WTC11 (cell line): ENCODE measurements at regions not wholly inside any gene's neighbourhood (a gene's known extent, or its start where the extent isn't known, plus 50 kb on each side); places are given as distances from the start of the nearest gene placed in this dataset.

ENCODE experiments used
- ATAC-seq: fragments of 200-7000 bp; cut with Tn5 transposase; 2 replicates; pipeline ENCODE4 v1.10.0; 2021; ENCODE audit warnings: mild to moderate bottlenecking, moderate library complexity
- CTCF ChIA-PET: fragments of 300-600 bp; sonication (Branson Sonifier 250); formaldehyde crosslinking; loops from one replicate; lab custom pipeline; 2021; ENCODE audit warnings: antibody characterized with exemption; lab: Charles Lee
- POLR2A ChIA-PET: fragments of 350-600 bp; sonication (Branson Sonifier 250); formaldehyde crosslinking; loops from one replicate; lab custom pipeline; 2021; ENCODE audit warnings: antibody characterized with exemption; lab: Charles Lee
- DNase-seq: peaks from one replicate; pipeline ENCODE4 v3.0.0; 2021; ENCODE audit warnings: low spot score
- H3K27ac Mint-ChIP-seq: 2 replicates; pipeline ENCODE4 v1.8.0; 2021; ENCODE audit warnings: mixed read lengths
- H3K27me3 Mint-ChIP-seq: 2 replicates; pipeline ENCODE4 v1.8.0; 2021; ENCODE audit warnings: low read depth, mild to moderate bottlenecking, moderate library complexity, mixed read lengths
- H3K36me3 Mint-ChIP-seq: 2 replicates; pipeline ENCODE4 v1.8.0; 2021; ENCODE audit warnings: mixed read lengths
- H3K4me1 Mint-ChIP-seq: 2 replicates; pipeline ENCODE4 v1.8.0; 2022; ENCODE audit warnings: mixed read lengths
- H3K4me3 Mint-ChIP-seq: 2 replicates; pipeline ENCODE4 v1.8.0; 2021; ENCODE audit warnings: mild to moderate bottlenecking, moderate library complexity, mixed read lengths
- H3K9me3 Mint-ChIP-seq: 2 replicates; pipeline ENCODE4 v1.8.0; 2021; ENCODE audit warnings: mixed read lengths
- ETV6 ChIP-seq: sonication (generic); formaldehyde crosslinking; IDR thresholded peaks from 2 replicates; pipeline ENCODE4 v1.8.1; 2022; ENCODE audit warnings: mild to moderate bottlenecking, missing genetic modification reagents
- GTF2I ChIP-seq: fragments of 250-450 bp; sonication (Bioruptor Pico); conservative IDR thresholded peaks from 2 replicates; pipeline ENCODE4 v1.4.0; 2021; ENCODE audit warnings: mild to moderate bottlenecking
- HMGA2 ChIP-seq: fragments of 250-450 bp; sonication (Bioruptor Pico); IDR thresholded peaks from 2 replicates; pipeline ENCODE4 v1.4.0; 2021; ENCODE audit warnings: mild to moderate bottlenecking, moderate library complexity
- IRF2 ChIP-seq: sonication (generic); formaldehyde crosslinking; IDR thresholded peaks from 2 replicates; pipeline ENCODE4 v1.8.0; 2022; ENCODE audit warnings: low read depth, missing genetic modification reagents, borderline replicate concordance
- JUN ChIP-seq: sonication (generic); formaldehyde crosslinking; IDR thresholded peaks from 2 replicates; pipeline ENCODE4 v1.8.0; 2023; ENCODE audit warnings: mild to moderate bottlenecking, missing genetic modification reagents
- KAT7 ChIP-seq: sonication (generic); formaldehyde crosslinking; IDR thresholded peaks from 2 replicates; pipeline ENCODE4 v1.8.1; 2023; ENCODE audit warnings: missing genetic modification reagents, mild to moderate bottlenecking, borderline replicate concordance
- NFATC4 ChIP-seq: fragments of 250-450 bp; sonication (Bioruptor Pico); IDR thresholded peaks from 2 replicates; pipeline ENCODE4 v1.9.0; 2021; ENCODE audit warnings: mild to moderate bottlenecking
- NFE2L1 ChIP-seq: sonication (generic); formaldehyde crosslinking; IDR thresholded peaks from 2 replicates; pipeline ENCODE4 v1.8.1; 2023; ENCODE audit warnings: missing genetic modification reagents
- PRRX2 ChIP-seq: fragments of 250-450 bp; sonication (Bioruptor Pico); IDR thresholded peaks from 2 replicates; pipeline ENCODE4 v1.8.0; 2021; ENCODE audit warnings: mild to moderate bottlenecking
- RELA ChIP-seq: sonication (generic); formaldehyde crosslinking; IDR thresholded peaks from 2 replicates; pipeline ENCODE4 v1.8.1; 2022; ENCODE audit warnings: missing genetic modification reagents, mild to moderate bottlenecking, borderline replicate concordance
- RORB ChIP-seq: fragments of 250-450 bp; sonication (Bioruptor Pico); IDR thresholded peaks from 2 replicates; pipeline ENCODE4 v1.9.0; 2021; ENCODE audit warnings: mild to moderate bottlenecking
- SMAD4 ChIP-seq: sonication (generic); formaldehyde crosslinking; IDR thresholded peaks from 2 replicates; pipeline ENCODE4 v1.8.0; 2022; ENCODE audit warnings: mild to moderate bottlenecking, missing genetic modification reagents
- SP1 ChIP-seq: sonication (generic); formaldehyde crosslinking; conservative IDR thresholded peaks from 2 replicates; pipeline ENCODE4 v1.8.1; 2022; ENCODE audit warnings: missing genetic modification reagents
- ZNF219 ChIP-seq: sonication (generic); formaldehyde crosslinking; IDR thresholded peaks from 2 replicates; pipeline ENCODE4 v1.8.0; 2023; ENCODE audit warnings: missing genetic modification reagents, mild to moderate bottlenecking, borderline replicate concordance
- ZNF263 ChIP-seq: sonication (generic); formaldehyde crosslinking; IDR thresholded peaks from 2 replicates; pipeline ENCODE4 v1.8.1; 2022; ENCODE audit warnings: low read depth, mild to moderate bottlenecking, moderate library complexity, missing genetic modification reagents
- ZNF317 ChIP-seq: sonication (generic); formaldehyde crosslinking; IDR thresholded peaks from 2 replicates; pipeline ENCODE4 v1.8.1; 2023; ENCODE audit warnings: low read depth, mild to moderate bottlenecking, moderate library complexity, missing genetic modification reagents, borderline replicate concordance
- TF ChIP-seq, protein P1 (sequence below): sonication (generic); formaldehyde crosslinking; IDR thresholded peaks from 2 replicates; pipeline ENCODE4 v1.8.1; 2022; ENCODE audit warnings: mild to moderate bottlenecking, moderate library complexity, missing genetic modification reagents
- TF ChIP-seq, protein P2 (sequence below): fragments of 250-450 bp; sonication (Bioruptor Pico); IDR thresholded peaks from 2 replicates; pipeline ENCODE4 v1.9.0; 2021; ENCODE audit warnings: mild to moderate bottlenecking, borderline replicate concordance
- TF ChIP-seq, protein P3 (sequence below): sonication (generic); formaldehyde crosslinking; IDR thresholded peaks from 2 replicates; pipeline ENCODE4 v1.8.1; 2023; ENCODE audit warnings: mild to moderate bottlenecking, moderate library complexity, missing genetic modification reagents
- TF ChIP-seq, protein P4 (sequence below): sonication (generic); formaldehyde crosslinking; IDR thresholded peaks from 2 replicates; pipeline ENCODE4 v1.8.1; 2023; ENCODE audit warnings: mild to moderate bottlenecking, missing genetic modification reagents
- TF ChIP-seq, protein P5 (sequence below): sonication (generic); formaldehyde crosslinking; IDR thresholded peaks from 2 replicates; pipeline ENCODE4 v1.8.0; 2022; ENCODE audit warnings: mild to moderate bottlenecking, missing genetic modification reagents
- TF ChIP-seq, protein P6 (sequence below): sonication (generic); formaldehyde crosslinking; IDR thresholded peaks from 2 replicates; pipeline ENCODE4 v1.8.1; 2022; ENCODE audit warnings: low read depth, mild to moderate bottlenecking, moderate library complexity, missing genetic modification reagents, borderline replicate concordance
- TF ChIP-seq, protein P7 (sequence below): sonication (generic); formaldehyde crosslinking; IDR thresholded peaks from 2 replicates; pipeline ENCODE4 v1.8.0; 2022; ENCODE audit warnings: mild to moderate bottlenecking, missing genetic modification reagents

DNA sequence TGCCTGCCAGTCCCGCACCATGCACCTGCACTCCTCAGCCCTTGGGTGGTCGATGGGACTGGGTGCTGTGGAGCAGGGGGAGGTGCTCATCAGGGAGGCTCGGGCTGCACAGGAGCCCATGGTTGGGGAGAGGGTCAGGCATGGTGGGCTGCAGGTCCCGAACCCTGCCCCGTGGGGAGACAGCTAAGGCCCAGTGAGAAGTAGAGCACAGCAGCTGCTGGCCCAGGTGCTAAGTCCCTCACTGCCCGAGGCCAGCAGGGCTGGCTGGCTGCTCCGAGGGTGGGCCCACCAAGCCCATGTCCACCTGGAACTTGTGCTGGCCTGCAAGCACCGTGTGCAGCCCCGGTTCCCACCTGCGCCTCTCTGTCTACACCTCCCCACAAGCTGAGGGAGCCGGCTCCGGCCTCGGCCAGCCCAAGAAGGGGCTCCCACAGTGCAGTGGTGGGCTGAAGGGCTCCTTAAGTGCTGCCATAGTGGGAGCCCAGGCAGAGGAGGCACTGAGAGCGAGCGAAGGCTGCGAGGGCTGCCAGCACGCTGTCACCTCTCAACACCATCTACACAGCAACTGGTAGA is 88.5 kb upstream of the ELAVL2 start:
- TF ChIP-seq KAT7 (CRISPR knock-in tag) (no peak), JUN (no peak), ZNF263 (CRISPR knock-in tag) (no peak), RORB (no peak), HMGA2 (no peak), SP1 (CRISPR knock-in tag) (no peak), GTF2I (no peak), ZNF219 (CRISPR knock-in tag) (no peak)
- TF ChIP-seq, protein P1, sequence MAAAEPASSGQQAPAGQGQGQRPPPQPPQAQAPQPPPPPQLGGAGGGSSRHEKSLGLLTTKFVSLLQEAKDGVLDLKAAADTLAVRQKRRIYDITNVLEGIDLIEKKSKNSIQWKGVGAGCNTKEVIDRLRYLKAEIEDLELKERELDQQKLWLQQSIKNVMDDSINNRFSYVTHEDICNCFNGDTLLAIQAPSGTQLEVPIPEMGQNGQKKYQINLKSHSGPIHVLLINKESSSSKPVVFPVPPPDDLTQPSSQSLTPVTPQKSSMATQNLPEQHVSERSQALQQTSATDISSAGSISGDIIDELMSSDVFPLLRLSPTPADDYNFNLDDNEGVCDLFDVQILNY (CRISPR knock-in tag), result no peak
- TF ChIP-seq, protein P2, sequence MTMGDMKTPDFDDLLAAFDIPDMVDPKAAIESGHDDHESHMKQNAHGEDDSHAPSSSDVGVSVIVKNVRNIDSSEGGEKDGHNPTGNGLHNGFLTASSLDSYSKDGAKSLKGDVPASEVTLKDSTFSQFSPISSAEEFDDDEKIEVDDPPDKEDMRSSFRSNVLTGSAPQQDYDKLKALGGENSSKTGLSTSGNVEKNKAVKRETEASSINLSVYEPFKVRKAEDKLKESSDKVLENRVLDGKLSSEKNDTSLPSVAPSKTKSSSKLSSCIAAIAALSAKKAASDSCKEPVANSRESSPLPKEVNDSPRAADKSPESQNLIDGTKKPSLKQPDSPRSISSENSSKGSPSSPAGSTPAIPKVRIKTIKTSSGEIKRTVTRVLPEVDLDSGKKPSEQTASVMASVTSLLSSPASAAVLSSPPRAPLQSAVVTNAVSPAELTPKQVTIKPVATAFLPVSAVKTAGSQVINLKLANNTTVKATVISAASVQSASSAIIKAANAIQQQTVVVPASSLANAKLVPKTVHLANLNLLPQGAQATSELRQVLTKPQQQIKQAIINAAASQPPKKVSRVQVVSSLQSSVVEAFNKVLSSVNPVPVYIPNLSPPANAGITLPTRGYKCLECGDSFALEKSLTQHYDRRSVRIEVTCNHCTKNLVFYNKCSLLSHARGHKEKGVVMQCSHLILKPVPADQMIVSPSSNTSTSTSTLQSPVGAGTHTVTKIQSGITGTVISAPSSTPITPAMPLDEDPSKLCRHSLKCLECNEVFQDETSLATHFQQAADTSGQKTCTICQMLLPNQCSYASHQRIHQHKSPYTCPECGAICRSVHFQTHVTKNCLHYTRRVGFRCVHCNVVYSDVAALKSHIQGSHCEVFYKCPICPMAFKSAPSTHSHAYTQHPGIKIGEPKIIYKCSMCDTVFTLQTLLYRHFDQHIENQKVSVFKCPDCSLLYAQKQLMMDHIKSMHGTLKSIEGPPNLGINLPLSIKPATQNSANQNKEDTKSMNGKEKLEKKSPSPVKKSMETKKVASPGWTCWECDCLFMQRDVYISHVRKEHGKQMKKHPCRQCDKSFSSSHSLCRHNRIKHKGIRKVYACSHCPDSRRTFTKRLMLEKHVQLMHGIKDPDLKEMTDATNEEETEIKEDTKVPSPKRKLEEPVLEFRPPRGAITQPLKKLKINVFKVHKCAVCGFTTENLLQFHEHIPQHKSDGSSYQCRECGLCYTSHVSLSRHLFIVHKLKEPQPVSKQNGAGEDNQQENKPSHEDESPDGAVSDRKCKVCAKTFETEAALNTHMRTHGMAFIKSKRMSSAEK (CRISPR knock-in tag), result no peak
- TF ChIP-seq, all 79 proteins: peak for 0
- no peaks in the 10 kb centered on the region for H3K4me1 Mint-ChIP-seq
- DNase-seq, result no peak
- POLR2A ChIA-PET, result no interaction called here
- H3K9me3 Mint-ChIP-seq, result peaks cover 30% of the 10 kb centered on the region
- H3K36me3 Mint-ChIP-seq, result peaks cover 6% of the 10 kb centered on the region; the same call in 1 of the 2 replicates
- no peak overlapping the region for H3K4me3 Mint-ChIP-seq
- no peak for ATAC-seq
- H3K27me3 Mint-ChIP-seq, result no peaks in the 10 kb centered on the region
- H3K27ac Mint-ChIP-seq, result no peak overlapping the region
- CTCF ChIA-PET, result no interaction called here

DNA sequence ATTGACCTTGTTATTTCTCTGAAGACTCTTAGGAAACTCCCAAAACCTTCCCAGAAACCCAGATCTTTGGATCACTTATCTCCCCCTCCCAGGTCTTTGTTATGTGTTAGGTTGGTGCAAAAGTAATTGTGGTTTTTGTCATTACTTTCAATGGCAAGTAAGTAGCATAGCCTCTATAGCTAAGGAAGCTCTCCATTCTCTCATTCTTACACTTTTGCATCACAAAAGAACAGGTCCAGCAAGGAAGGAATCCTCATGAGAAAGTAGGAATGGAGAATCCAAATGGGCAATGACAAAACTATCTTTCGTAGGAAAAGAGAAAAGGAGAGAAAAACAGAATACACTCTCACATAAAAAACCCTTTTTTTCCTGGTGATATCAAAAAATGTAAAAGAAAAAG is 81.3 kb upstream of the ELAVL2 start:
- H3K9me3 Mint-ChIP-seq, result peaks cover 17% of the 10 kb centered on the region
- POLR2A ChIA-PET, result no interaction called here
- DNase-seq (no peak), ATAC-seq (peak; percentile 76)
- no peak overlapping the region; the same call in 1 of the 2 replicates for H3K4me3 Mint-ChIP-seq
- TF ChIP-seq GTF2I, result no peak
- no peak for TF ChIP-seq RELA (CRISPR knock-in tag)
- TF ChIP-seq, protein P3, sequence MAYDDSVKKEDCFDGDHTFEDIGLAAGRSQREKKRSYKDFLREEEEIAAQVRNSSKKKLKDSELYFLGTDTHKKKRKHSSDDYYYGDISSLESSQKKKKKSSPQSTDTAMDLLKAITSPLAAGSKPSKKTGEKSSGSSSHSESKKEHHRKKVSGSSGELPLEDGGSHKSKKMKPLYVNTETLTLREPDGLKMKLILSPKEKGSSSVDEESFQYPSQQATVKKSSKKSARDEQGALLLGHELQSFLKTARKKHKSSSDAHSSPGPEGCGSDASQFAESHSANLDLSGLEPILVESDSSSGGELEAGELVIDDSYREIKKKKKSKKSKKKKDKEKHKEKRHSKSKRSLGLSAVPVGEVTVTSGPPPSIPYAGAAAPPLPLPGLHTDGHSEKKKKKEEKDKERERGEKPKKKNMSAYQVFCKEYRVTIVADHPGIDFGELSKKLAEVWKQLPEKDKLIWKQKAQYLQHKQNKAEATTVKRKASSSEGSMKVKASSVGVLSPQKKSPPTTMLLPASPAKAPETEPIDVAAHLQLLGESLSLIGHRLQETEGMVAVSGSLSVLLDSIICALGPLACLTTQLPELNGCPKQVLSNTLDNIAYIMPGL, result no peak
- no peak for TF ChIP-seq ETV6
- TF ChIP-seq, protein P4, sequence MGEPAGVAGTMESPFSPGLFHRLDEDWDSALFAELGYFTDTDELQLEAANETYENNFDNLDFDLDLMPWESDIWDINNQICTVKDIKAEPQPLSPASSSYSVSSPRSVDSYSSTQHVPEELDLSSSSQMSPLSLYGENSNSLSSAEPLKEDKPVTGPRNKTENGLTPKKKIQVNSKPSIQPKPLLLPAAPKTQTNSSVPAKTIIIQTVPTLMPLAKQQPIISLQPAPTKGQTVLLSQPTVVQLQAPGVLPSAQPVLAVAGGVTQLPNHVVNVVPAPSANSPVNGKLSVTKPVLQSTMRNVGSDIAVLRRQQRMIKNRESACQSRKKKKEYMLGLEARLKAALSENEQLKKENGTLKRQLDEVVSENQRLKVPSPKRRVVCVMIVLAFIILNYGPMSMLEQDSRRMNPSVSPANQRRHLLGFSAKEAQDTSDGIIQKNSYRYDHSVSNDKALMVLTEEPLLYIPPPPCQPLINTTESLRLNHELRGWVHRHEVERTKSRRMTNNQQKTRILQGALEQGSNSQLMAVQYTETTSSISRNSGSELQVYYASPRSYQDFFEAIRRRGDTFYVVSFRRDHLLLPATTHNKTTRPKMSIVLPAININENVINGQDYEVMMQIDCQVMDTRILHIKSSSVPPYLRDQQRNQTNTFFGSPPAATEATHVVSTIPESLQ (CRISPR knock-in tag), result no peak
- no peak for TF ChIP-seq PRRX2 (CRISPR knock-in tag)
- TF ChIP-seq NFE2L1 (CRISPR knock-in tag), result no peak
- no peak for TF ChIP-seq SMAD4 (CRISPR knock-in tag)
- TF ChIP-seq ZNF219 (CRISPR knock-in tag), result no peak
- TF ChIP-seq, protein P5, sequence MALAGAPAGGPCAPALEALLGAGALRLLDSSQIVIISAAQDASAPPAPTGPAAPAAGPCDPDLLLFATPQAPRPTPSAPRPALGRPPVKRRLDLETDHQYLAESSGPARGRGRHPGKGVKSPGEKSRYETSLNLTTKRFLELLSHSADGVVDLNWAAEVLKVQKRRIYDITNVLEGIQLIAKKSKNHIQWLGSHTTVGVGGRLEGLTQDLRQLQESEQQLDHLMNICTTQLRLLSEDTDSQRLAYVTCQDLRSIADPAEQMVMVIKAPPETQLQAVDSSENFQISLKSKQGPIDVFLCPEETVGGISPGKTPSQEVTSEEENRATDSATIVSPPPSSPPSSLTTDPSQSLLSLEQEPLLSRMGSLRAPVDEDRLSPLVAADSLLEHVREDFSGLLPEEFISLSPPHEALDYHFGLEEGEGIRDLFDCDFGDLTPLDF (CRISPR knock-in tag), result no peak
- TF ChIP-seq, protein P6, sequence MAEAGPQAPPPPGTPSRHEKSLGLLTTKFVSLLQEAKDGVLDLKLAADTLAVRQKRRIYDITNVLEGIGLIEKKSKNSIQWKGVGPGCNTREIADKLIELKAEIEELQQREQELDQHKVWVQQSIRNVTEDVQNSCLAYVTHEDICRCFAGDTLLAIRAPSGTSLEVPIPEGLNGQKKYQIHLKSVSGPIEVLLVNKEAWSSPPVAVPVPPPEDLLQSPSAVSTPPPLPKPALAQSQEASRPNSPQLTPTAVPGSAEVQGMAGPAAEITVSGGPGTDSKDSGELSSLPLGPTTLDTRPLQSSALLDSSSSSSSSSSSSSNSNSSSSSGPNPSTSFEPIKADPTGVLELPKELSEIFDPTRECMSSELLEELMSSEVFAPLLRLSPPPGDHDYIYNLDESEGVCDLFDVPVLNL, result no peak
- TF ChIP-seq ZNF317 (CRISPR knock-in tag), result no peak
- TF ChIP-seq IRF2 (CRISPR knock-in tag), result no peak
- TF ChIP-seq NFATC4 (CRISPR knock-in tag), result no peak
- TF ChIP-seq, protein P7, sequence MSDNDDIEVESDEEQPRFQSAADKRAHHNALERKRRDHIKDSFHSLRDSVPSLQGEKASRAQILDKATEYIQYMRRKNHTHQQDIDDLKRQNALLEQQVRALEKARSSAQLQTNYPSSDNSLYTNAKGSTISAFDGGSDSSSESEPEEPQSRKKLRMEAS (CRISPR knock-in tag), result no peak
- H3K36me3 Mint-ChIP-seq, result peaks cover 8% of the 10 kb centered on the region
- no peaks in the 10 kb centered on the region for H3K27me3 Mint-ChIP-seq
- H3K4me1 Mint-ChIP-seq, result peaks cover 20% of the 10 kb centered on the region
- H3K27ac Mint-ChIP-seq, result peak overlapping the region; percentile 76
- CTCF ChIA-PET, result no interaction called here
